NCI-H1092 (cell line): ENCODE measurements at regions not wholly inside any gene's neighbourhood (a gene's known extent, or its start where the extent isn't known, plus 50 kb on each side); places are given as distances from the start of the nearest gene placed in this dataset.

ENCODE experiments used
- DNase-seq: peaks from one replicate; lab custom pipeline; 2025; lab: John Stamatoyannopoulos, UW

GRCh38 chr10:78319841-78320240 lies 286.2 kb downstream of the RPS24 start:
- DNase-seq = no peak

DNA sequence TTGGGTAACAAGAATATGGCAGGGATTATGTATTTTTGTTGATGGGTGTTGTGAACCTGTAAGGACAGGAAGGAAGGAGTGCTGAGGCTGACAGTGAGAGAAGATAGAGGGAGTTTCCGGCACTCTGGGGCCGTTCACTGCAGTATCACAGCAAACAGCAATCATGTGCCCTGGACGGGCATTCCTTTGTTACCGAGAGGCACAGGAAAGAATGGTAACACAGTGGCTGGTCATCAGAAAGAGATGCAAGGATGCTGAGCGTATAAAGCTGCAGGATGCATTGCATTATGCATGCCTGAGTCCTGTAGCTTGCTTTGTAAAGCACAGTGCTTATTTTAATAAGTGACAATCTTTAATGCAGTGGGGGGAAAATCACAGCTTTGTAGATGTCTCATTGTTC lies 286.8 kb downstream of the RPS24 start:
- no peak for DNase-seq

GRCh38 chr10:78321000-78321399 lies 287.3 kb downstream of the RPS24 start:
- no peak for DNase-seq

DNA sequence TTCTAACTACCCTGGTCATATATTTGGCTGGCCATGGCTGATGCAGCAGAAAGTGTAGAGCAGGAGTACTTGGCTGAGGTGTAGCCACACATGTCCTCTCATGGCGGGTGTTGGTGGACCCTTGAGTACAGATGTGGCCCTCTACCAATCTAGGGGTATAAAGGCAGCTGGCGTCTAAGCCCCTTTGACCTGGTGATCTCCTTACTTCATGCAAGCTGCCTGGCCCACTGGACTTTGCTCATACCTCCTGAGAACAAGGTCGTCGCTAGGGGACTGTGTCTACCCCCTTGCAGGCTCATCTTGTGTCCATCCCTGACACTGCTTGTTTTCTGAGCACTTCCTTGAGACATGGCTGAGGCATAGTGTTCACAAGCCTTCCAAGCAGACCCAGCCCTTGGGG lies 287.8 kb downstream of the RPS24 start:
- DNase-seq = no peak

DNA sequence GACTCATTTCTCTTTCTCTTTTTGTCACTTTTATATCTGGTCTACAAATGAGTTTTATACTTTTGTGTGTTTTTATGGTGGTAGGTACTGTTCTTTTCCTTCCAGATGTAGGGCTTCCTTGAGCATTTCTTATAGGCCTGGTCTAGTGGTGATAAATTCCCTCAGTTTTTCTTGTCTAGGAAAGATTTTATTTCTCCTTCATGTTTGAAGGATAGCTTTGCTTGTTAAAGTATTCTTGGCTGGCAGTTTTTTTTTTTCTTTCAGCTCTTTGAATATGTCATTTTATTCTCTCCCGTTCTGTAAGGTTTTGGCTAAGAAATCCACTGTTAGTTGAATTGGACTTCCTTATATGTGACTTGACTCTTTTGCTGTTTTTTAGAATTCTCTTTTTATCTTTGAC lies 292.7 kb downstream of the RPS24 start:
- DNase-seq = no peak

DNA sequence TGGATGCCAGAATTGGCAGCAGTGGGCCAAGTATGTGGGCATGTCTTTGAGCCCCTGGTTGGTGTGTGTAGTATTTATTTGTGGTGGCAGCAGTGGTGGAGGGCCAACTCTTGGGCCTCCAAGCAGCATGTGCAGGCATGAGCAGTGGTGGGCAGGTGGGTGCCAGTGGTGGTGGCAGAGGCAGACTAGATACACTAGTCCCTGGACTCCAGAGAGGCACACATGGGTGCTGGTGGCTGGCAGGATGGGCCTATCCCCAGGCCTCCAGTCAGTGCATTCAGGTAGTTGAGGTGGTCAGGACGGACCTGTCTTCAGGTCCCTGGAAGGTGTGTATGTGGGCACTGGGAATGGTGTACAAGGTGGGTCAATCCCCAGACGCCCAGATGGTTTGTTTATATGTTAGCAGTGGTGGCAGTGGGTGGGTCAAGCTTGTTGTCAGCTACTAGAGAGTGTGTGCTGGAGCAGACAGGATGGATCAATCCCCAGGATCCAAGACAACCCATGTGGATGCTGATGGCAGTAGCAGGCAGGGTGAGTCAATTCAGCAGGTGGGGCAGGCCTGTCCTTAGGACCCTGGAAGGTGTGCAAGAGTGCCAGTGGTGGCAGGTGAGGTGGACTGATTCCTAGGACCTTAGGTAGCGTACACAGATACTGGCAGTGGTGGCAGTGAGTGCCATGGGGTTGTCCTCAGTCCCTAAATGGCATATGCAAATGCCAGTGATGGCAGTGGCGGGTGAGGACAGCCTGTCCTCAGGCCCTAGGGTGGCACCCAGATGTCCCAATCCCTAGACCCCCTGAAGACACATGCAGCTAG lies 294.3 kb downstream of the RPS24 start:
- no peak for DNase-seq

GRCh38 chr10:78328592-78329404 lies 295.1 kb downstream of the RPS24 start:
- DNase-seq = no peak

DNA sequence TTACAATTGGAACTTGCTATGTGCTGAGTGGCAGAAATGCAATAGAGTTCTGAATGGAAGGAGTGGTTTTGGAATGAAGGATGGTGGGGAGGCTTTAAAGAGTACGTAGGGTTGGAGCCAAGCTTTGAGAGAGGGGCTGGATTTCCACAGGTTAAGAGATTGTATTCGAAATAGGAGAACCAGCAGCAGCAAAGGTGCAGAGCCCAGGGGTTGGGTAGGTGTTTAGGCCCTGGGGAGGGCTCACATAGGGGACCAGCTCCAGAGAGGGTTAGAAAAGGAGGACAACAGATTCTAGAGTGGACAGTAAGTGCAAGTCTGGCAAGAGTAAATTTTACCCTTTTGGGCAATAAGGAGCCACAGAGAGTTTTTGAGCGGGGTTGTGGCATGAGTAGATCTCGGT lies 297.2 kb downstream of the RPS24 start:
- DNase-seq = no peak

GRCh38 chr10:78331391-78331922 lies 297.8 kb downstream of the RPS24 start:
- no peak for DNase-seq

- no peak for DNase-seq
These were observed 298.3 kb downstream of the RPS24 start for GRCh38 chr10:78332012-78332411.

DNA sequence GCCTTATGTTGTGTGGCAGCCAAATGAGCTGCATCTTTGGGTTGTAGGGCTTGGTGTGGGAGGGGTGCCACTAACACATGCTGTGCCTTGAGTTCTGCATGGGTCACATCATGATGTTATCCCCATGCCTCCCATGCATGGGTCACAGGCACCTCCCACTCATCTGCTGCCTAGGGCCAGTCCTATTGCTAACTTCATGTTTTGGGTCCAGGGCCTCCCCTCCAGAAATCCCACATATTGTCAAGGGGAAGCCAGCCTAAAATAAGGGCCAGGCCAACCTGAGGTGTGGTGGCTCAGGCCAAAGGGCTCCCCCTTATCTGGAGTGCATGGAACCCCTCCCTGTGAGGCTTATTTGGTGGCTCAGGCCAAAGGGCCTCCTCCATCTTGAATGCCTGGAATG lies 299.0 kb downstream of the RPS24 start:
- no peak for DNase-seq

DNA sequence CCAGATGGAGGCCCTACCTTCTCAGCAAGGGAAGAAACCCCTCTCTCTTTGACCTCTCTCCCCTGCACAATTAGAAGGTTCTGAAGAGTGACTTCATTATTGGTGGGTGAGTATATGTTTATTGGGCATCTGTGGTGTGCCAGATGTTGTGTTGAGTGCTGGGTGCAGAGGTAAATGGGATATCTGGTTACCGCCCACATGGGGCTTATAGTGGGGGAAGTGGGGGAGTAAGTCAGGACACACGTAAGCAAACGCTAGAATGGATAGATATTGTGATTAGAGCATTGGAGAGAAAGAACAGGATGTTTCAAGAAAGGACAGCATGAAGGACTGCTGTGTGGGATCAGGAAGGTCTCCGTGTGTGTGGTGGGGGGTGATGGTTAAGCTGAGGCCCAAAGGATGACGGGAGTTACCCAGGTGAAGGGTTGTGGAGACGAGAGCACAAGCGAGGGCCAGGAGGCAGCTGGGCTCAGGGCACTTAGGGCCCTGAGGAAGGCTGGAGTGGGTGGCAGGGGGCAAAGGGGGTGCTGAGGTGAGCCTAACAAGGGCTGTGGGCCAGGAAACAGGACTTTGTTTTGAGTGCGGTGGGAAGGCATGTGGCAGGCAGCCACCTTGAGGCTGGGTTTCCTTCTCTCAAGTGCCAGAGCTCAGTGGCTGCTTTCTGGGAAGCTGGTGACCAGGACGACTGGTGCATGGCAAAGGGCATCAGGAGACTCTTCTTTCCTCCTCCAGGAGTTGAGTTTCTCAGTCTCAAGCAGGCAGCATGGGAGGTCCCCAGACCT lies 299.9 kb downstream of the RPS24 start:
- no peak for DNase-seq

DNA sequence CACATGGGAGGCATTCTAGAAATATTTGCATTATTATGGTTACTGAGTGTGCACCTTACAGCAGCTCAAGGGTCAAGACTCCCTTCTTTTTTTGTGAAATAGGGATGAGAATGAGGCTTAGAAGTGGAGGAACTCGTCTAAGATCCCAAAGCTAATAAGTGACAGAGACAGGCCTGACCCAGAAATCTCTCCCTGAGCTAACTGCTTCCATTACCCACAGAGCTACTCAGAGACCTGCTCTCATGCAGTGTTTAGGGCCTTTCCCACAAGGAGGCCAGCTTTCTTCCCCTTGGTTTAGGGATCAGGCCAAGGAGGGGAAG lies 301.7 kb downstream of the RPS24 start:
- DNase-seq = no peak

DNA sequence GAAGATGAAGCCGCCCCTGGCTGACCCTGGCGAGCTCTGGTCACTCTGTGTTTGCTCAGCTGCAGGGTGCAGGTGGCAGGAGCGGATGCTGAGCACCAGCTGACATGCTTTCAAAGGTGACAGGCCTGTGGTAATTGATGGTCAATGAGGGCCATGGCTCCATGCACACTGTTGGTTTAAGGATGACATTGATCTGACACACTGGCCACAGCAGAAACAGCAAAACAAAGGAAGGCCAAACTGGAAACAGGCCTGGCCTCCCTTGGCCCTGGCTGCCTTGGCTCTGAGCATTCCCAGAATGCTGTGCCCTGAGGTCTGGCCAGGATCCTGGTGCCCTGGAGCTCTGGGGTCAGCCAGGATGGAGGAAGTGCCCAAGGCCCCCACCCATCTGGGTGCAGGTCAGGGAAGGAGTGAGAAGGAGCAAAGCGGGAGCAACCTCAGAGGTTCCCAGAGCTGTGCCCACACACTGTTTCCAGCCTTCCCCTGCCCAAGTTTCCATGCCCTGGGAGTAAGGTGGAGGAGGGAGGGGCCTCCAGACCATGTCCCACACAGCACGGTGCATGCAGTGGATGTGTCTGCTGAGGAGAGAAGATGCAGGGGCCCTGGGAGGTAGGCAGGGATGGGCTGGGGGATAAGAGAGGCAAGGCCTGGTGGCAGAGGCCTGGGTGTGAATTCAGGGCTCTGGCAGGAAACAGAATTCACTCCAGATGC lies 302.2 kb downstream of the RPS24 start:
- DNase-seq = no peak

DNA sequence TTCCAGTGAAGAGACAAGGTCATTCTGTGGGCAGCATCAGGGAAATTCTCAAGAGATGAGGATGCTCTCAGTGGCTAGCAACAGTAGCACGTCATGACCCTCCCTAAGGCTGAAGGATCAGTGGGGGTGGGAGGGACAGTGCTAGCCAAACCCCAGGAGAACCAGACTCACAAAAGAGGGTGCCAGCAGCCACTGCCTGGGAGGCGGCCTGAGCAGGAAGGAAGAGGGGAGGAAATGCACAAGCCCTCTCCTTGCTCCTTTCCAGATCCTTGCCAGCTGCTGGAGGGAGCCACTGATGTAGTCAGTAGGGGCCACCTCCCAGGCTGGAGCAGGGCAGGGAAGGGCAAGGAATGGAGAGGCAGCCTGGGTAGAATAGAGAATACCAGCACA lies 302.7 kb downstream of the RPS24 start:
- DNase-seq = no peak

DNA sequence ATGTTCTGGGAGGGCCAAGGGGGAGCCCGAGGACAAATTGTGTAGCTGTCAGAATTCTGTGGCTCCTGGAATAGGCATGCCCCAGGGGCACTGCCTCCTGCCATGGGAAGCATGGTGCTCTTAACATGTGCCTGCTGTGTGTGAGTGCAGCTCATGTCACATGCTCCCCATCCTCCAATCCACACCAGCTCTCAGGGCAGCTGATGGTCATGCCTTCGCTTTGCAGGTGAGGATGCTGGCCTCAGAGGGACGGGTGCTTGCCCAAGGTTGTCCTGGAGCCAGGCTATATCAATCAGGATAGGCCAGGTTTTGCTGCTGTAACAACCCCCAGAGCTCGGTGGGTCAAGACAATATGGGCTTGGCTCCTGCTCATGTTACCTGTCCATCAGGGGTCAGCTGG lies 303.4 kb downstream of the RPS24 start:
- no peak for DNase-seq

DNA sequence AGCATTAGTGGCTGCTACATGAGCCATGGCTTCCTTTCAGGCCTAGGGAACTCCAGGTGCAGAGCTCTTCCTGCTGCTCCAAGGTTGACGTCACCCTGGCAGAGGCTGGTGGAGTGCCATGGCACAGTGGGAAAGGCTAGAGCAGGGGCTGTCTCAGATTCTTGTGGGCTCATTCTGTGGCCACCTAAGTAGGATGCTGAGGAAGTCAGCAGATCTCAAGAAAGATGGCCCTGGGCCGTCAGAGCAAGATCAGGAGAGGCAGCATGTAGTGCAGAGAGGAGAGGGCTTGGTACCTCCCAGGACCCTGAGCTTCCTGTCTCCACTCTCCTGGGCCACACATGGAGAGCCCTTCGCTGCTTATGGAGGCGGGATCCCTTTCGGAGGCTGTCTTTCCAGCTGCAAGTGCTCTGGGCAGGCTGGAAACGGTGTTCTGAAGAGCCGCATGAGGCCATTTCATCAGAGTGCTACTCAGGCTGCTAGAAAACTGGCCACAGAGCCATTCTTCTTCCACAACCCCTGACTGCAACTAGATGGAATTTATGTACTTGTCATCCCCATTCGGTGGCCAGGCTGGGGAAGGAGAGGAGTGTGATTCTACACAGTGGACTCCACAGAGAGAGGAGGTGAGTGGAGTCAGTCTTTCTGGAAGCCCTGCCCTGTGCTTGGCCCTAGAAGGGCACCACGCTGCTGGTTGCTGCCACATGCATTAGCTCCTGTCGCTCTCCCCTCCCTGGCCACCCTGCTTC lies 304.2 kb downstream of the RPS24 start:
- no peak for DNase-seq

DNA sequence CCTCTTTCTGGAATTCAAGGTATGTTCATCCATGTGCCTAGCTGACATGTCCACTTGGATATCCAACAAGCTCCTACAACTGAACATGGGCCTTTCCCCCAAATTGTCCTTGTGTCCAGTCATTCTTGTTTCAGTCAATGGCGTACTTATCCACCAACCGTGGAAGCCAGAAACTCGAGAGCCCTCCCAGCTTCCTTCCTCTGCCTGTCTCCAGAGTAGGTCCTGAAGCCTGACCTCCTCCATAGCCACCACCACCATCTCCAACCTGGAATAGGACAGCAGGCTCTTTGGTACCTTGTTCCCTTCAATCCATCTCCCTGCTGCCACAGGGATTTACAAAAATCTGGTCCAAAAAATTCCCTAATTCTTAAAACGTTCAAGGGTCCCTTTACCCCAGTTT lies 305.1 kb downstream of the RPS24 start:
- DNase-seq = no peak

DNA sequence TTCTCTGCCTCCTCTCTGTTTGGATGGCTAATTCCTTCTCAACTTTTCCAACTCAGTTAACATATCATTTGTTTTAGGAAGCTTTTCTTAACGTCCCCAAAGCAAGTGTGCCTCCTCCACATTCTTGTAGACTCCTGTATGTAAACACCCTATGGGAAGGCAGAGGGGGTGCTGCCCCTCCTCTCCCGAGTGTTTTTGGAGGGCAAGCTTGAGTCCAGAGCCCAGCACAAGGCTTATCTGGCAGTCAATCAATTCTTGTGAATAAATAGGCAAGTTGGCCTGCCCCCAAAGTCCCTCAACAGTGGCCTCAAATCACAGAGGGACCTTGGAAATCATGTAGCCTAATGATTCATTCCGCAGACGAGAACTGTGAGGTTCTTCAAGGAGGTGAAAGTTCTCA lies 305.6 kb downstream of the RPS24 start:
- DNase-seq = no peak

DNA sequence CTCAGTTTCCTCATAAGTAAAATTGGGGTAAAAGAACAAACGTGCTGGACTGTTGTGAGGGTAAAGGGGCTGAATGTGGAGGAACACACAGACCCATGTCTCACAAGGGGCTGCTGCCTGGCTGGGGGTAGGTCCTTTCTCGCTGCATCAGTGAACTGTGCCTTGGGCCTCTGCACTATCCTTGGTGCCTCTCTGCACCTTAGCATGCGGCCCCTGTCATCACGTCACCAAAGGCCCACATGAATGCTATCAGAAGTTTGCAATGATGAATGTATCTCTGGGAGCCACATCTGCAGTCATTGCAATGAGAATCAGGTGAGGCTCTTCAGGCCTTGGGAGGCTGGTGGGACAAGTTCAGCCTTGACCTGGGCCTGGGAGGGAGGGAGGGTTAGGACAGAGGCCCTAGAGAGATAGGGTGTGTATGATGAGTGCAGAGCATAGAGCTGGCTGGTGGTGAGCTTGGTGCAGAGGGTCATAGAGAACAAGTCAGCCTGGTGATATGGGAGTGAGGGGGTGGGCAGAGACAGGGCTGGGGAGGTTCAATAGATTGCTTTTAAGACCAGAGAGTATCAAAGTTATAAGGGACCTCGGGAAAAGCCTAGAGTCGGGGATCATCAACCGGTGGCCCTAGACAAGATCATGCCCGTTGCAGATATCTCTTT lies 308.4 kb downstream of the RPS24 start:
- DNase-seq = no peak
